ENCODE measurements at regions not wholly inside any gene's neighbourhood (a gene's known extent, or its start where the extent isn't known, plus 50 kb on each side); places are given as distances from the start of the nearest gene placed in this dataset.

- H3K4me3 ChIP-seq: no peak overlapping the region
- no peak overlapping the region for H3K27ac ChIP-seq
- no peaks in the 10 kb centered on the region for H3K36me3 ChIP-seq
- no peaks in the 10 kb centered on the region for H3K27me3 ChIP-seq
- intact Hi-C loops (cut with DNase I): no loop called here
- TF ChIP-seq CTCF (IDR thresholded peaks at IDR 0.05): no peak
- DNase-seq (ENCODE audit: low spot score in 2 of 2): no peak
- no peaks in the 10 kb centered on the region for H3K9me3 ChIP-seq
- H3K4me1 ChIP-seq: no peaks in the 10 kb centered on the region
Observed at GRCh38 chr16:48105976-48106375, 49.8 kb downstream of the ABCC12 start.

DNA sequence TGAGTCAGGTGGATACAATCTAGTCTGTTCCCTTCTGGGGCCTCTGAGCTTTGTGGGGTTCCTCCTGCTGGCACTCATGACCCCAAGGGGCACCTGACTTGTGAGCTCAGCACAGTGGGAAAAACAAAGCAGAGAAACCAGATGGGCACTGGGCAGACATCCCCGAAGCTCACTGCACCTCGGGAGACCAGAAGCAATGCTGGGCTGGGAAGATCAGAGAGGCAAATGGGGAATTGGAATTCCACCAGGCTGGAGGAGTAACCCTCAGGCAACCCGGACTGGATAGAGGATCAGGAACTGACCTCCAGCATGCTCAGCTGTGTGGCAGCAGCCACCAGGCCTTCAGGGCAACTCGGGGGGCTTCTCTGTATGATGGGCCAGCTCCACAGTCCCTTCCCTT lies 50.3 kb downstream of the ABCC12 start:
- Histone ChIP-seq H3K36me3 (no peaks in the 10 kb centered on the region), H3K4me1 (no peaks in the 10 kb centered on the region), H3K27me3 (no peaks in the 10 kb centered on the region), H3K4me3 (no peak overlapping the region), H3K9me3 (no peaks in the 10 kb centered on the region), H3K27ac (no peak overlapping the region)
- no peak for DNase-seq (ENCODE audit: low spot score in 2 of 2)
- TF ChIP-seq CTCF (IDR thresholded peaks at IDR 0.05): no peak
- intact Hi-C loops (cut with DNase I): no loop called here

GRCh38 chr16:48103591-48103990 lies 52.2 kb downstream of the ABCC12 start:
- Histone ChIP-seq H3K9me3 (no peaks in the 10 kb centered on the region), H3K4me1 (no peaks in the 10 kb centered on the region), H3K36me3 (no peaks in the 10 kb centered on the region), H3K4me3 (no peak overlapping the region), H3K27me3 (no peaks in the 10 kb centered on the region), H3K27ac (no peak overlapping the region)
- DNase-seq (ENCODE audit: low spot score in 2 of 2): no peak
- intact Hi-C loops (cut with DNase I): no loop called here
- no peak for TF ChIP-seq CTCF (IDR thresholded peaks at IDR 0.05)

- Histone ChIP-seq H3K4me3 (no peak overlapping the region), H3K27me3 (no peaks in the 10 kb centered on the region), H3K36me3 (no peaks in the 10 kb centered on the region), H3K27ac (no peak overlapping the region), H3K4me1 (no peaks in the 10 kb centered on the region), H3K9me3 (no peaks in the 10 kb centered on the region)
- intact Hi-C loops (cut with DNase I): no loop called here
- no peak for DNase-seq (ENCODE audit: low spot score in 2 of 2)
- no peak for TF ChIP-seq CTCF (IDR thresholded peaks at IDR 0.05)
Observed at GRCh38 chr16:48102083-48103008, 53.4 kb downstream of the ABCC12 start.

DNA sequence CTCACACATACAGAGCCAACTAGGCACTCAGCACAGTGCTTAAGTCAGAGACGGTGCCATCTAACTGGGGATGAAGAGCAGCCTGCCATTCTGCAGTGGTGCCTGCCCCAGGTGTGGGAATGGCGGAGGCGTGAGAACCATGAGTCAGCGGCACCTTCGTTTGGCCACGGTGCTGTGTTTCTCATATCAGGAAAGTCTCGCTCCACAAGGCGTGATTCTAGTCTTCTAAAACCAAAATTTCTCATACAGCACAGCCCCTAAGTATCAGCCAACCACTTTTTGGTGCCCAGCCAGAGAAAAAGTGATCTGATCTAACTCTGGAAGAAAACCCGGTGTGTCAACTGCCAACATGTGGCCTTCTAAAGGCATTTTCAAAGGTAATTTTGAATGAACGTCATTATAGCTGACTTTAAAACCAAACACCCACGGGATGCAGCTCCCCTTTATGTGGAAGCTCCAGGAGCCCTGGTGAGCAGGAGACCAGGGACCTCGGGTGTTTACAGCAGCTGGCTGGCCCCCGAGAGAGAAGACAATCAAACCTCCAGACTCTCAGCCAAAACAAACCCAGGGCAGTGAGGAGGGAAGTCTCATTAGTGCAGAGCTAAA lies 54.6 kb downstream of the ABCC12 start:
- no peaks in the 10 kb centered on the region for H3K36me3 ChIP-seq
- H3K27ac ChIP-seq: no peak overlapping the region
- no peak for DNase-seq (ENCODE audit: low spot score in 2 of 2)
- no peaks in the 10 kb centered on the region for H3K9me3 ChIP-seq
- H3K4me3 ChIP-seq: no peak overlapping the region
- TF ChIP-seq CTCF (IDR thresholded peaks at IDR 0.05): no peak
- intact Hi-C loops (cut with DNase I): no loop called here
- H3K4me1 ChIP-seq: no peaks in the 10 kb centered on the region
- no peaks in the 10 kb centered on the region for H3K27me3 ChIP-seq

Data from ascending aorta (tissue), 2 donors.